H1 (cell line): ENCODE measurements at regions not wholly inside any gene's neighbourhood (a gene's known extent, or its start where the extent isn't known, plus 50 kb on each side); places are given as distances from the start of the nearest gene placed in this dataset.

ENCODE experiments used
- HDAC2 ChIP-seq, 2 experiments: fragments of 300-600 bp in 1 of 2; sonication (generic) in 1 of 2; IDR thresholded peaks; 2 replicates each; pipeline ENCODE4 v1.6.1; 2011 to 2012; ENCODE audit warnings: low read depth in 2 of 2, low read length in 2 of 2, mild to moderate bottlenecking in 2 of 2, moderate library complexity in 2 of 2, borderline replicate concordance in 1 of 2, inconsistent platforms in 1 of 2
- PHF8 ChIP-seq: fragments of 200-600 bp; sonication (generic); conservative IDR thresholded peaks from 2 replicates; pipeline ENCODE4 v1.7.1; 2012; ENCODE audit warnings: low read depth, mild to moderate bottlenecking, inconsistent platforms, low read length, moderate library complexity
- POU5F1 ChIP-seq: IDR thresholded peaks from 2 replicates; pipeline ENCODE4 v1.6.1; 2011; ENCODE audit warnings: low read depth, mild to moderate bottlenecking, low read length, moderate library complexity
- TF ChIP-seq, protein P1 (sequence below): IDR thresholded peaks from 2 replicates; pipeline ENCODE4 v1.6.1; 2011; ENCODE audit warnings: low read depth, mild to moderate bottlenecking, low read length; ENCODE audit not compliant: insufficient read depth
- TF ChIP-seq, protein P2 (sequence below): IDR thresholded peaks from 2 replicates; pipeline ENCODE4 v1.6.1; 2012; ENCODE audit warnings: inconsistent platforms

DNA sequence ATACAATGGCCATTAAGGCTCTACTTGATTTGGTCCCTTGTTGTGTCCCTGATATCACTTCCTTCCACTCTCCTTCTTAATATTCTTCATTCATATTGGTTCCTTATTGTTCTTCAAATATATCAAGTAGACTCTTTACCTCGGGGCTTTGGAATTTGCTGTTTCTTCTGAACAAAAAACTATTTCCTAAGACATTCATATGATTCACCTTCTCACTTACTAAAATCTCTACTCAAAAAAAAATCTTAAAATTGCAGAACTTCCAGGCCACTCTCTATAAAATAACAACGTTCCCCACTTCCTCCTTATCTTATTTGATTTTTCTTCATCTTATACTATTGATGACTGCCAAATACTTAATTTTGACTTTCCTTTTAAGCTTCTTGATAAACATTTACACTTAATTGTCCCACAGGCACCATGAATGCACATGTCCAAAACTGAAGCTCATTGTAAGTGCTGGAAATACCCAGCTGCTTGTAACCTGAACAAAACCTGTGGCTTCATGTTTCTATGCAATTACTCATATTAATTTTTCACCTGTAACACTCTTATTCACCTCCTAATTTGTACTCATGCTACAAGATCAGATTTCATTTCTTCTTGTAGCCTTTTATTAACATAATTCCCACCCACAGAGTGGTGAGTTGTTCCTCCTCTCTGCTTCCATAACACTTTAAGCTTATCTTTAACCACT, 58.4 kb upstream of the NUDT12 start (continued):
- TF ChIP-seq, protein P1, sequence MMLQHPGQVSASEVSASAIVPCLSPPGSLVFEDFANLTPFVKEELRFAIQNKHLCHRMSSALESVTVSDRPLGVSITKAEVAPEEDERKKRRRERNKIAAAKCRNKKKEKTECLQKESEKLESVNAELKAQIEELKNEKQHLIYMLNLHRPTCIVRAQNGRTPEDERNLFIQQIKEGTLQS: no peak
- no peak for TF ChIP-seq POU5F1
- TF ChIP-seq PHF8: no peak
- TF ChIP-seq, protein P2, sequence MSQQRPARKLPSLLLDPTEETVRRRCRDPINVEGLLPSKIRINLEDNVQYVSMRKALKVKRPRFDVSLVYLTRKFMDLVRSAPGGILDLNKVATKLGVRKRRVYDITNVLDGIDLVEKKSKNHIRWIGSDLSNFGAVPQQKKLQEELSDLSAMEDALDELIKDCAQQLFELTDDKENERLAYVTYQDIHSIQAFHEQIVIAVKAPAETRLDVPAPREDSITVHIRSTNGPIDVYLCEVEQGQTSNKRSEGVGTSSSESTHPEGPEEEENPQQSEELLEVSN: no peak
- TF ChIP-seq HDAC2 (IDR thresholded peaks at IDR 0.05; ENCODE audit: borderline replicate concordance in 1 of 2, low read depth in 2 of 2, low read length in 2 of 2): no peak
